Activated CD4-positive, alpha-beta T cell treated with anti-CD3 and anti-CD28 coated beads for 36 hours (primary cell): ENCODE measurements at regions not wholly inside any gene's neighbourhood (a gene's known extent, or its start where the extent isn't known, plus 50 kb on each side); places are given as distances from the start of the nearest gene placed in this dataset.

Experiments used
- ATAC-seq: fragments of 200-7000 bp; cut with Tn5 transposase; one replicate; pipeline ENCODE4 v1.10.0; 2021; ENCODE audit warnings: mild to moderate bottlenecking, moderate library complexity
- CTCF ChIA-PET: fragments of 350-600 bp; sonication (Branson Sonifier 250); formaldehyde crosslinking; loops from one replicate; lab custom pipeline; 2021; ENCODE audit warnings: antibody characterized with exemption; lab: Charles Lee
- POLR2A ChIA-PET: fragments of 350-600 bp; sonication (Branson Sonifier 250); formaldehyde crosslinking; loops from one replicate; lab custom pipeline; 2021; ENCODE audit warnings: antibody characterized with exemption, inconsistent platforms; lab: Charles Lee
- DNase-seq: peaks from one replicate; pipeline ENCODE4 v3.0.0-alpha.2; 2020
- H3K27ac Mint-ChIP-seq: one replicate; pipeline ENCODE4 v1.8.0; 2021; ENCODE audit warnings: mixed read lengths
- H3K27me3 Mint-ChIP-seq: one replicate; pipeline ENCODE4 v1.8.0; 2021; ENCODE audit warnings: mixed read lengths
- H3K36me3 Mint-ChIP-seq: one replicate; pipeline ENCODE4 v1.8.0; 2021; ENCODE audit warnings: low read depth, mixed read lengths
- H3K4me1 Mint-ChIP-seq: one replicate; pipeline ENCODE4 v1.8.0; 2021; ENCODE audit warnings: mixed read lengths
- H3K4me3 Mint-ChIP-seq: one replicate; pipeline ENCODE4 v1.8.0; 2021; ENCODE audit warnings: mild to moderate bottlenecking, moderate library complexity, mixed read lengths
- H3K9me3 Mint-ChIP-seq: one replicate; pipeline ENCODE4 v1.8.0; 2021; ENCODE audit warnings: low read depth, mixed read lengths
- intact Hi-C, 2 experiments: fragments of 100-400 bp; cut with DNase I in 1 of 2; cut with micrococcal nuclease in 1 of 2; formaldehyde crosslinking; loops; one replicate each; pipeline versions ENCODE4 v1.14.2 to v1.15.1; 2022 to 2024; cut with DNase I, micrococcal nuclease

DNA sequence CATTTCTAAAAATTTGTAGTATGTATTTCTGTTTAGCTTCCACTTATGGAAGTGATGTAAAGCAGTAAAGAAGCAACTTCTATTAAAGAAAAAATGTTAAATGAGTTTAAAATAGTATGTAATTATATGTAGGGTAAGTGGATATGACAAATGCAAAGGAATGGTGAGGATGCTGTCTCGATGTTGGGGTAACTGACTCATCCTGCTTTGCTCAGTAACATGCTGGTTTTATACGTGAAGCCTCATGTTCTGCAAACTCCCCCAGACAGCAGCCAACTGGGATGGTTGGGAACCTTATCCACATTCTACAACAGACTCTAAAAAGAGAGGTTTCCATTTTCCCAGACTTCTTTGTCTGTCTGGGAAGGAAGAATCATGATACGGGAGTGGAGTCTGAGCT, 1006.4 kb upstream of the TMEM132C start:
- CTCF ChIA-PET: no interaction called here
- no peak overlapping the region for H3K27ac Mint-ChIP-seq
- H3K36me3 Mint-ChIP-seq: no peaks in the 10 kb centered on the region
- DNase-seq (no peak), ATAC-seq (no peak)
- H3K4me1 Mint-ChIP-seq: no peaks in the 10 kb centered on the region
- H3K9me3 Mint-ChIP-seq: no peaks in the 10 kb centered on the region
- H3K27me3 Mint-ChIP-seq: no peaks in the 10 kb centered on the region
- POLR2A ChIA-PET: no interaction called here
- intact Hi-C loops: no loop called here
- H3K4me3 Mint-ChIP-seq: no peak overlapping the region

DNA sequence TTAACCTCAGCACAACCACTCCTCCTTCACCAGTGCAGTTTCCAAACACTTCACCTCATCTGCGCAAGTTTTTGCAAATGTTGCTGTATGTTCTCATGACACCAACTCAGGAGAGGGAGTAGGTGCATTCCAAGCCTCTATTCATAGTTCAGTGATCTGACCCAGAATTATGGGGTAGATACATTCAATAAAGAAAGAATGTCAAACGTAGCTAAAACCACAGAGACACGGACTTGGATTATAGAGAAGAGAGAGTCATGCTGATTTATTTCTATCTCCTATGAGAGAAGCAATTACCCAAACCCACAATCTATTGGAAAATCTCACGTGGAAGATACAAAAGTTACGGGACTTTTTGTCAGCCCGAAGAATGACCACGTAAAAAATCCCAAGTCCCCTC, 1006.0 kb upstream of the TMEM132C start:
- no peaks in the 10 kb centered on the region for H3K4me1 Mint-ChIP-seq
- POLR2A ChIA-PET: no interaction called here
- no peak for DNase-seq
- ATAC-seq: no peak
- no peaks in the 10 kb centered on the region for H3K36me3 Mint-ChIP-seq
- CTCF ChIA-PET: interaction anchor here (0.6 kb wide), 1 partner anchor 15 kb away, joined by 3 read pairs; no protein-coding TSS in a partner anchor
- no peak overlapping the region for H3K4me3 Mint-ChIP-seq
- intact Hi-C loops: no loop called here
- no peak overlapping the region for H3K27ac Mint-ChIP-seq
- no peaks in the 10 kb centered on the region for H3K9me3 Mint-ChIP-seq
- H3K27me3 Mint-ChIP-seq: no peaks in the 10 kb centered on the region

DNA sequence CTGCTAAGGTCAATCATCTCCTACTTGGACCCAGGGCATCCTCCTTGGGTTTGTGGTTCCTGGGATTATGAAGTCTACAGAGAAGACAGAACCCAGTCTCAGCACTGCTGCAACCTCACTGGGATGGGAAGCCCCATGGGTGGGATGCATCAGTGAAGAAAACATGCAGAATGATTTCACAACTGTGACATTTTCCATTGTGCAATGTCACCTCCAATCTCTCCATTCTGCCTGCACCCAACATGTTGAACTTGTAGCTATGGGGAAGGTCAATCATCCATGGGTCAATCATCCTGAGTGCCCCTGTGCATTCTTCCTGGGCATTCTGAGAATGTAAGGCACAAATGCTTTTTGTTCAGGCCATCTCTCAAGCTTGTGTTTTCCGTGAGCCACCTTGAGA, 1004.4 kb upstream of the TMEM132C start:
- Mint-ChIP-seq H3K9me3 (no peaks in the 10 kb centered on the region), H3K36me3 (no peaks in the 10 kb centered on the region), H3K27me3 (peaks cover 4% of the 10 kb centered on the region), H3K27ac (no peak overlapping the region), H3K4me3 (no peak overlapping the region), H3K4me1 (no peaks in the 10 kb centered on the region)
- POLR2A ChIA-PET: no interaction called here
- ATAC-seq (no peak), DNase-seq (no peak)
- CTCF ChIA-PET: no interaction called here
- intact Hi-C loops: no loop called here

DNA sequence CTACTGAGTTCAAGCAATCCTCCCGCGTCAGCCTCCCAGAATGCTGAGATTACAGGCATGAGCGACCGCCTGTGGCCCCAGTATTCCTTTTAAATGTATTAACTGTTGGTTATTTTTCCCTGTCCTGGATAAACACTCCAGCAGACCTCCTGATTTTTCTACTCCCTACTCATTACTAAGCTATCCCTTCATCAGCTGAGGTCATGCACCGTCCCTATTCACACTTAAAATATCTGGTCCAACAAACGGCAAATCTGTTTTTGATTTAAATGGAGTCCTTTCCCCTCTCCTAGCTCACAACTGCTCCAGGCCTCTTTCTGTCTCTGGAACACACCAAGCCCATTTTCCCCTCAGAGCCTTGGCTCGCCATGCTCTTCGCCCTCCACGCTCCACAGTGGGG, 1003.3 kb upstream of the TMEM132C start:
- ATAC-seq (no peak), DNase-seq (no peak)
- H3K27me3 Mint-ChIP-seq: peaks cover 4% of the 10 kb centered on the region
- CTCF ChIA-PET: no interaction called here
- no peaks in the 10 kb centered on the region for H3K36me3 Mint-ChIP-seq
- intact Hi-C loops: no loop called here
- H3K9me3 Mint-ChIP-seq: no peaks in the 10 kb centered on the region
- H3K4me1 Mint-ChIP-seq: no peaks in the 10 kb centered on the region
- POLR2A ChIA-PET: no interaction called here
- H3K27ac Mint-ChIP-seq: no peak overlapping the region
- H3K4me3 Mint-ChIP-seq: no peak overlapping the region

DNA sequence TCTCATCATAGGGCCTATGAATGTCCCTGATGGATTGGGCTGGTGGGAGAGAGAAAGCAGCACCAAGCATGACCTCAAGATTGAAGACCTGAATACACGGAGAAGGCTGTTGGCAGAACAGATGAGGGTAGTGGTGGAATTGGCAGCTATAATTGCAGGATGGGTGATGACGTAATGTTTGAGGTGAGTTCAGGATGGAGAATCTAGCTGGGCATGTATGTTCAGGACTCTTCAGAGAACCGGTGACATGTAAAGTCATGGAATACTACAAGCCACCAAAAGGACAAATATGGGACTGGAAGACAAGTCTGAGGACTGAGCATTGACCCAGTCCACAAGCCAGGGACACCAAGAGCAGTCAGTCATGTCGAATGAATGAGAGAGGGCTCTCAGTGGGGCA, 999.8 kb upstream of the TMEM132C start:
- no peak overlapping the region for H3K27ac Mint-ChIP-seq
- H3K36me3 Mint-ChIP-seq: no peaks in the 10 kb centered on the region
- no peak overlapping the region for H3K4me3 Mint-ChIP-seq
- H3K27me3 Mint-ChIP-seq: peaks cover 4% of the 10 kb centered on the region
- ATAC-seq (no peak), DNase-seq (no peak)
- intact Hi-C loops: no loop called here
- ChIA-PET CTCF (no interaction called here), POLR2A (no interaction called here)
- no peaks in the 10 kb centered on the region for H3K4me1 Mint-ChIP-seq
- H3K9me3 Mint-ChIP-seq: no peaks in the 10 kb centered on the region

DNA sequence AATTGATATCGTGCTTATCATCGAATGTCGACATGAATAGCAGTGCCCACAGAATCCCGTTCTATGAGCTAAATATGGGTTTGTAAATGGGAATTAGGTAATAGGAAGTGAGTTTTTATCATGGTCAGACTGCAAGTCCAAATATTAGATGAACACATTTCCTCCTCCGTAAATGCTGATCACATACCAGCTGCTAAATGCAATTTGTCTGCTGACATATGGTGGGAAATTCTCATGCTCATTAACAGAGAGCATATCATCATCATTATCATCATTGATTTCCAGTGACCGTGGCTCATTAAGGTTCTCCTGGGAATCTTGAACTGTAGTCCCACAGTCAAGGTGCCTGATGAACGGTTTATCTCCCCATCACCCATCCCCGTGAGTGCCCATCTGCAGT, 998.8 kb upstream of the TMEM132C start:
- H3K4me1 Mint-ChIP-seq: no peaks in the 10 kb centered on the region
- no peak overlapping the region for H3K27ac Mint-ChIP-seq
- intact Hi-C loops: no loop called here
- no peaks in the 10 kb centered on the region for H3K36me3 Mint-ChIP-seq
- CTCF ChIA-PET: interaction anchor here (0.7 to 1.0 kb wide), 2 partner anchors 9 to 13 kb away, joined by 3 read pairs; no protein-coding TSS in a partner anchor
- POLR2A ChIA-PET: no interaction called here
- H3K27me3 Mint-ChIP-seq: peaks cover 5% of the 10 kb centered on the region
- ATAC-seq: no peak
- no peak for DNase-seq
- no peak overlapping the region for H3K4me3 Mint-ChIP-seq
- H3K9me3 Mint-ChIP-seq: no peaks in the 10 kb centered on the region

DNA sequence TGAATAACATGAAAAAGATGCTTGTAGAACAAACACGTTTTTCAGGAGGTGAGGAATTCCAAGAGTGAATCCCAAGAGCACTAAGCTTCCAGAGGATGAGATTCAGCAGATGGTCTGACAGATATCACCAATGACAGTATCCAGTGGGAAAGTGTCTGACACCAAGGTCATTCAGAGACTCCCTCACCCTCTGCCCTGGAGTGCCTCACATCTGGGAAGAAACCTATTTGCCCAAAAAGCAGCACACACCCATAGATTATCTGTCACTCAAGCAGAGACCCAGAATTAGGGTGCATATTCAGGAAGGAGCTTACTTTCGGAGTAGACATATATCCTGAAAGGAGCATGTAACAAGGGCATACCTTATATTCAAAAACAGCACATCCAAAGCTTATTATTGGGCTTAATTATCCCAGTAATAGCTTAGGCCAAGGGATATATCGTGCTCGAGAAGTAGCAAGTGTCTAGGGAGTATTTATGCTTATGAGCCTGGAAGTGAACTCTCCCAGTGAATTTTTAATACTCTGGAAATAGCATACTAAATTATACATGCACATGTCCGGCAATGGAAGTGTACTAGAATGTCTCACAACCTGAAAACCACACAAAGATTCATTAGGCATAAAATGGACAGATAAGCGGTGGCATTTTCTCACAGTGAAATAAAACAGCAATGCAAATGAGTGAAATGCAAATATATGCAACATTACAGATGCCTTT, 998.1 kb upstream of the TMEM132C start:
- no peaks in the 10 kb centered on the region for H3K36me3 Mint-ChIP-seq
- DNase-seq (no peak), ATAC-seq (no peak)
- ChIA-PET POLR2A (no interaction called here), CTCF (interaction anchor here (0.7 to 1.5 kb wide), 3 partner anchors 10 to 12 kb away, joined by 3 read pairs; no protein-coding TSS in a partner anchor)
- H3K27ac Mint-ChIP-seq: no peak overlapping the region
- intact Hi-C loops: no loop called here
- no peaks in the 10 kb centered on the region for H3K4me1 Mint-ChIP-seq
- H3K27me3 Mint-ChIP-seq: peaks cover 5% of the 10 kb centered on the region
- no peak overlapping the region for H3K4me3 Mint-ChIP-seq
- H3K9me3 Mint-ChIP-seq: no peaks in the 10 kb centered on the region

DNA sequence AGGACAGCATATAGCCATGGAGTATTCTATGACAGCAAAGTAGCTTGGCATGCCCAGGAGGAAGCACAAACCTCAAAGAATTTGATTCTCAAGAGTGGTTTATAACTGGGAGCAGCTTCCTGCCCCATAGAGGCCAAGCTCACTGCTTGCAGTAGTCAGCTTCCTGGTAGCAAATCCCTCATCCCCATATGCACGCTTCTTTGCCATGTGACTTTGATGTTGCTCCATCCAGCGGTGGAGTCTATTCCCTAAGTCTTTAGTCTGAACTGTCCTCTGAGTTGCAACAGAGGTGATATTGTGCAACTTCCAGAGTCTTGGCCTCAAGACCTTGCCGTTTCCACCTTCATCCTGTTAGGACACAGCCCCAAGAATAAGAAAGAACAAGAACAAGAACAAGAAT, 996.8 kb upstream of the TMEM132C start:
- no peak overlapping the region for H3K27ac Mint-ChIP-seq
- H3K36me3 Mint-ChIP-seq: no peaks in the 10 kb centered on the region
- CTCF ChIA-PET: interaction anchor here (1.5 kb wide), 1 partner anchor 9 kb away, joined by 3 read pairs; no protein-coding TSS in a partner anchor
- DNase-seq: no peak
- H3K27me3 Mint-ChIP-seq: peaks cover 8% of the 10 kb centered on the region
- intact Hi-C loops: no loop called here
- no peaks in the 10 kb centered on the region for H3K9me3 Mint-ChIP-seq
- H3K4me3 Mint-ChIP-seq: no peak overlapping the region
- ATAC-seq: no peak
- H3K4me1 Mint-ChIP-seq: no peaks in the 10 kb centered on the region
- POLR2A ChIA-PET: no interaction called here

DNA sequence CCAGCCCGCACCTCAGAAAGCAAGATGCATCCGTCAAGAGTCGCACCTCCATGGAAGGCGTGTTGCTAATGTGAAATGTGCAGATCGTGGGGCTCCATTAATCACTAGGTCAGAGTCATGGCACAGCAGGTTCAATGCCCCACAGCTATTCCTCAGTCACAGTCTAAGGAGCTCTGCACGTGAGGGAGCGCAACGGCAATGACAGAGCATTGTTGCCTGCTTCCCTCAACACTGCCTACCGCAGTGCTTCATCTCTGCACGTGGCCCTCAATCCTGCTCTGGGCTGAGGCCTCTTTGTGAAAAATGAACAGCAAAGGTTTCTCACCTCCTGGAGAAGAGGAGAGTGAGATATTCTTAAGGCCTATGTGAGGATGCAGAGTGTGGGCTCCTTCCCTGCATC, 995.2 kb upstream of the TMEM132C start:
- H3K27ac Mint-ChIP-seq: no peak overlapping the region
- ATAC-seq: no peak

DNA sequence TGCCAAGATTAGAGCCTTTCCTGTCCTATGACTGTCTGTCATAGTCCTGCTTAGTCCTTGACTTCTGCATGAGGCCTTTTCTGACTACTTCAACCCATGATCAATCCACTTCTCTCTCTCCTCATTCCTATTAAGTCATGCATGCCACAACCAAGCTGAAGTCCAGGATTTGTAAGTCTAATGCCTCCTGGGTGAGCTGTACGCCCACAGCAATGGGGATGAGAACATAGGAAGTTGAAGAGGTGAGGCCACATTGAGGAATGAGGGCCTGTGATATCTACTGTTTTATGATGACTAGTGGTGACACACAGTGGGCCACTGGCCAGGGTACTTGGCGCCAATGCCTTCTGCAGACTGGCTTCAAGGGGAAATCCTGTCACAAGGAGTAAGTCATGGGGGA, 994.1 kb upstream of the TMEM132C start:
- H3K27ac Mint-ChIP-seq: no peak overlapping the region
- no peak overlapping the region for H3K4me3 Mint-ChIP-seq
- POLR2A ChIA-PET: no interaction called here
- H3K36me3 Mint-ChIP-seq: no peaks in the 10 kb centered on the region
- no peak for DNase-seq
- CTCF ChIA-PET: no interaction called here
- H3K9me3 Mint-ChIP-seq: no peaks in the 10 kb centered on the region
- H3K4me1 Mint-ChIP-seq: no peaks in the 10 kb centered on the region
- ATAC-seq: no peak
- H3K27me3 Mint-ChIP-seq: peaks cover 10% of the 10 kb centered on the region
- intact Hi-C loops: no loop called here

More for the DNA sequence above, 995.2 kb upstream of the TMEM132C start:
- CTCF ChIA-PET: no interaction called here
- no peak overlapping the region for H3K4me3 Mint-ChIP-seq
- H3K4me1 Mint-ChIP-seq: no peaks in the 10 kb centered on the region
- H3K36me3 Mint-ChIP-seq: no peaks in the 10 kb centered on the region
- H3K9me3 Mint-ChIP-seq: no peaks in the 10 kb centered on the region
- intact Hi-C loops: no loop called here
- DNase-seq: no peak
- POLR2A ChIA-PET: no interaction called here
- peaks cover 8% of the 10 kb centered on the region for H3K27me3 Mint-ChIP-seq

DNA sequence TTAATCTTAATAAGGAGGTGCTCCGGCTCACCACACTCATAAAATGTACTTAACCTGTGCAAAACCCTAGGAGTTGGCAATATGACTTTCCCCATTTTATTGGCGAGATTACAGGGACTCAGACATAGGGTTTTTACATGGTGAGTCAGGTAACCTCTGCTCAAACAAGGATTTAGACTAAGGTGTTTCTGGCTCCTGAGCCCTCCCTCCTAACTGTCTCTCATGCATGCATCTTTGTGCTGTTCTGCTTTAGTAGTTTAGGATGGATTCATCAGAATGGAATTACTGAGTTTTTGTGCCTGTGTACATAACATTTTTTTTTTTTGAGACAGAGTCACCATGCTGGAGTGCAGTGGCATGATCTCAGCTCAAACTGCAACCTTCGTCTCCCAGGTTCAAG, 993.3 kb upstream of the TMEM132C start:
- H3K9me3 Mint-ChIP-seq: no peaks in the 10 kb centered on the region
- no peak overlapping the region for H3K27ac Mint-ChIP-seq
- intact Hi-C loops: no loop called here
- ChIA-PET CTCF (no interaction called here), POLR2A (no interaction called here)
- DNase-seq (no peak), ATAC-seq (no peak)
- H3K27me3 Mint-ChIP-seq: peaks cover 10% of the 10 kb centered on the region
- no peaks in the 10 kb centered on the region for H3K36me3 Mint-ChIP-seq
- H3K4me3 Mint-ChIP-seq: no peak overlapping the region
- no peaks in the 10 kb centered on the region for H3K4me1 Mint-ChIP-seq

DNA sequence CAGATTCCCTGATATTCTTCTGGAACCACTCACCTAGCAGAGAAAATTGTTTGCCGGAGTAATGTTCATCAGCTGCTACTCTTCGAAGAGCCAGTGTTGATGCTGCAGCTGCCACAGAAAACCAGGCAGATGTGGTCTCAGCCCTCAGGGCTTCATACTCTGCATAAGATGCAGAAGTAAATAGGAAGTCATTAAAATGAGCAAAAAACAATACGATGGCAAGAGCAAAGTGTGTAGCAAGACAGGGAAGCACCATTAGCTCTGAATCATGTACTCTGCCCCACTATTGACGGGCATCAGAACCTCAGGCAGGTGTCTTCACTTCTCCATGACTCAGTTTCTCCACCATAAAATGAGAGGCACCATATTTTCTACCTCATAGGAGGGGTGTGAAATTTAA, 991.6 kb upstream of the TMEM132C start:
- peaks cover 12% of the 10 kb centered on the region for H3K27me3 Mint-ChIP-seq
- ChIA-PET CTCF (interaction anchor here (0.8 to 1.4 kb wide), 2 partner anchors 14 to 168 kb away, joined by 3 read pairs; no protein-coding TSS in a partner anchor), POLR2A (no interaction called here)
- ATAC-seq: no peak
- no peaks in the 10 kb centered on the region for H3K9me3 Mint-ChIP-seq
- H3K36me3 Mint-ChIP-seq: no peaks in the 10 kb centered on the region
- H3K27ac Mint-ChIP-seq: no peak overlapping the region
- intact Hi-C loops: no loop called here
- DNase-seq: no peak
- H3K4me3 Mint-ChIP-seq: no peak overlapping the region
- H3K4me1 Mint-ChIP-seq: no peaks in the 10 kb centered on the region
